ENCODE measurements at regions not wholly inside any gene's neighbourhood (a gene's known extent, or its start where the extent isn't known, plus 50 kb on each side); places are given as distances from the start of the nearest gene placed in this dataset.

DNA sequence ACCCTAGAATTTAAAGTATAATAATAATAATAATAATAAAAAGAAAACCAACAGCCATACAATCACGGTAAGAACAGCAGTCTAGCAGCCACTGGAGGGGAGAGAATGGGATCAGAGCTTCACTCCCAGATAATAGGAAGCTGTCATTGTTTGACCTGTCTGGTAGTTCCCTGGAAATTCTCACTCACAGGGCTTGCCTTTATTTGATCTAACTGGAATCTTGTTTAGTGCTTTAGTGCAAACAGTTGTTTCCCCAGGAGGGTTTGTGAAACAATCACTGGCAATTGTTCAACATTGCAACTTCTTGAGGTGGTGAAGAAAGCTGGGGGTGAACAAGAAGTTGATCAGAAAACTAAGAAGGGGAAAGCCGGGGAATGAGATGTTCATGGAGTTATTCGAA lies 68.7 kb upstream of the PTCSC3 start:
- TF ChIP-seq, protein P1, sequence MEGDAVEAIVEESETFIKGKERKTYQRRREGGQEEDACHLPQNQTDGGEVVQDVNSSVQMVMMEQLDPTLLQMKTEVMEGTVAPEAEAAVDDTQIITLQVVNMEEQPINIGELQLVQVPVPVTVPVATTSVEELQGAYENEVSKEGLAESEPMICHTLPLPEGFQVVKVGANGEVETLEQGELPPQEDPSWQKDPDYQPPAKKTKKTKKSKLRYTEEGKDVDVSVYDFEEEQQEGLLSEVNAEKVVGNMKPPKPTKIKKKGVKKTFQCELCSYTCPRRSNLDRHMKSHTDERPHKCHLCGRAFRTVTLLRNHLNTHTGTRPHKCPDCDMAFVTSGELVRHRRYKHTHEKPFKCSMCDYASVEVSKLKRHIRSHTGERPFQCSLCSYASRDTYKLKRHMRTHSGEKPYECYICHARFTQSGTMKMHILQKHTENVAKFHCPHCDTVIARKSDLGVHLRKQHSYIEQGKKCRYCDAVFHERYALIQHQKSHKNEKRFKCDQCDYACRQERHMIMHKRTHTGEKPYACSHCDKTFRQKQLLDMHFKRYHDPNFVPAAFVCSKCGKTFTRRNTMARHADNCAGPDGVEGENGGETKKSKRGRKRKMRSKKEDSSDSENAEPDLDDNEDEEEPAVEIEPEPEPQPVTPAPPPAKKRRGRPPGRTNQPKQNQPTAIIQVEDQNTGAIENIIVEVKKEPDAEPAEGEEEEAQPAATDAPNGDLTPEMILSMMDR (IDR thresholded peaks at IDR 0.05; ENCODE audit: poor library complexity) = no peak
- no peak for TF ChIP-seq EZH2 (IDR thresholded peaks at IDR 0.05; ENCODE audit: borderline replicate concordance)
